ENCODE measurements at regions not wholly inside any gene's neighbourhood (a gene's known extent, or its start where the extent isn't known, plus 50 kb on each side); places are given as distances from the start of the nearest gene placed in this dataset.

DNA sequence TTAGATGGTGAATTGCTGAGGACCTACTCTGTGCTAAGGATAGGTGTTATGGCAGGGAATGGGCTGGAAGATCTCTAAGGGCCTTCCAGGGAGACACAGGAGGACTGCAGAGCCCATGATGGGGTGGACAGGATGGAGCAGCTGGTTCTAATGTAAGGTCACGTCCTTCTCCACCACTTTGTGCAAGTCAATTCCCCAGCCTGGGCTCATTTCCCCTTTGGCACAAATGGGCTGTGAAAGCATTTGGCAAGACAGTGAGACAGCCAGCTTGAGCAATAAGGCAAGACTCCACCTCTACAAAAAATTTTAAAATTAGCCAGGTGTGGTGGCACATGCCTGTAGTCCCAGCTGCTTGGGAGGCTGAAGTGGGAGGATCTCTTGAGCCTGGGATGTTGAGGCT, 81.4 kb upstream of the THY1 start:
- no peak for TF ChIP-seq SUZ12 (IDR thresholded peaks at IDR 0.05; ENCODE audit: extremely low read depth, insufficient read depth, insufficient read length)
- TF ChIP-seq YY1 (IDR thresholded peaks at IDR 0.05; ENCODE audit: insufficient read depth, insufficient read length) = no peak
- TF ChIP-seq ZNF274 (IDR thresholded peaks at IDR 0.05; ENCODE audit: low read depth, low read length) = no peak
- Histone ChIP-seq H3K9me3 (ENCODE audit: insufficient read depth, low read length) (peaks cover 6% of the 10 kb centered on the region; the same call in 1 of the 2 replicates), H3K36me3 (ENCODE audit: insufficient read depth, insufficient read length, low read length) (no peaks in the 10 kb centered on the region), H3K4me3 (ENCODE audit: insufficient read length, low read depth) (no peak overlapping the region), H3K27me3 (ENCODE audit: insufficient read depth, insufficient read length) (no peaks in the 10 kb centered on the region), H3K4me1 (ENCODE audit: insufficient read depth, insufficient read length) (peaks cover 4% of the 10 kb centered on the region), H3K9ac (ENCODE audit: insufficient read length, low read depth) (no peak overlapping the region)
- DNase-seq (ENCODE audit: low read depth, low spot score) = no peak

DNA sequence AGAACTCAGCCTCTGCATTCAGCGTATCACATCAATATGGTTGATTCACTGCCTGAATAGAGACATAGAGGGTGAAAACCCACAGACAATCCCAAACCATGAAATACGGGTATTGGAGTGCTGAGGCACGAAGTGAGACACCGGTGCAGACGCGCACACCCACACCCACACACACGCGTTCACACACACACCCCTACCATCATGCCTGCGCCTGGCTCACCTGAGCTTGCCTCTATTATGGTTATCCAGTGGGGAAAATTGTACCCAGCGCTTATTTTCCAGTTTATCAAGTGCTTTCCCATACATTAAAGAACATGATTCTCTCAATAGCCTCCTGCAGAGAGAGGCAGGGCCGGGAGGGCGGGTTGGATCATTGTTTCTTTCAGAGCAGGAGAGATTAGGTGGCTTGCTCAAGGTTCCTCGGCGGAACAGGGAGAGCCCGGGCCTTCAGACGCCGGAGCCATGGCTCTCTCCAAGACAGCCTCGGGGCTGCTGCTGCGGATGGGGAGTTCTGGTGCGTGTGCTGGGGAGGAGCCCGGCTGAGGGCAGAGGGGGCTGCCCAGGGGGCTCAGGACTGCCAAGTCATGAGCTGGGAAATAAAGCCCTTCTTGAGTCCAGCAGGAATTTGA, 78.9 kb upstream of the THY1 start:
- no peak overlapping the region for H3K4me3 ChIP-seq (ENCODE audit: insufficient read length, low read depth)
- peak overlapping the region; percentile 56 for H3K9ac ChIP-seq (ENCODE audit: insufficient read length, low read depth)
- no peak for DNase-seq (ENCODE audit: low read depth, low spot score)
- no peaks in the 10 kb centered on the region for H3K9me3 ChIP-seq (ENCODE audit: insufficient read depth, low read length)
- no peaks in the 10 kb centered on the region for H3K27me3 ChIP-seq (ENCODE audit: insufficient read depth, insufficient read length)
- no peak for TF ChIP-seq SUZ12 (IDR thresholded peaks at IDR 0.05; ENCODE audit: extremely low read depth, insufficient read depth, insufficient read length)
- TF ChIP-seq YY1 (IDR thresholded peaks at IDR 0.05; ENCODE audit: insufficient read depth, insufficient read length) = no peak
- no peak for TF ChIP-seq ZNF274 (IDR thresholded peaks at IDR 0.05; ENCODE audit: low read depth, low read length)
- no peaks in the 10 kb centered on the region for H3K36me3 ChIP-seq (ENCODE audit: insufficient read depth, insufficient read length, low read length)
- H3K4me1 ChIP-seq (ENCODE audit: insufficient read depth, insufficient read length) = peaks cover 7% of the 10 kb centered on the region

GRCh38 chr11:119497717-119498116, 74.7 kb upstream of the THY1 start:
- Histone ChIP-seq H3K9me3 (ENCODE audit: insufficient read depth, low read length) (no peaks in the 10 kb centered on the region), H3K27me3 (ENCODE audit: insufficient read depth, insufficient read length) (no peaks in the 10 kb centered on the region), H3K9ac (ENCODE audit: insufficient read length, low read depth) (peak overlapping the region; percentile 17), H3K36me3 (ENCODE audit: insufficient read depth, insufficient read length, low read length) (no peaks in the 10 kb centered on the region), H3K4me3 (ENCODE audit: insufficient read length, low read depth) (no peak overlapping the region), H3K4me1 (ENCODE audit: insufficient read depth, insufficient read length) (peaks cover 9% of the 10 kb centered on the region)
- TF ChIP-seq YY1 (IDR thresholded peaks at IDR 0.05; ENCODE audit: insufficient read depth, insufficient read length) = no peak
- no peak for TF ChIP-seq ZNF274 (IDR thresholded peaks at IDR 0.05; ENCODE audit: low read depth, low read length)
- no peak for TF ChIP-seq SUZ12 (IDR thresholded peaks at IDR 0.05; ENCODE audit: extremely low read depth, insufficient read depth, insufficient read length)
- no peak for DNase-seq (ENCODE audit: low read depth, low spot score)

- Histone ChIP-seq H3K4me1 (ENCODE audit: insufficient read depth, insufficient read length) (peaks cover 11% of the 10 kb centered on the region), H3K9ac (ENCODE audit: insufficient read length, low read depth) (no peak overlapping the region), H3K36me3 (ENCODE audit: insufficient read depth, insufficient read length, low read length) (no peaks in the 10 kb centered on the region), H3K9me3 (ENCODE audit: insufficient read depth, low read length) (no peaks in the 10 kb centered on the region), H3K27me3 (ENCODE audit: insufficient read depth, insufficient read length) (no peaks in the 10 kb centered on the region), H3K4me3 (ENCODE audit: insufficient read length, low read depth) (no peak overlapping the region)
- DNase-seq (ENCODE audit: low read depth, low spot score) = peak; percentile 72
- TF ChIP-seq ZNF274 (IDR thresholded peaks at IDR 0.05; ENCODE audit: low read depth, low read length) = no peak
- TF ChIP-seq SUZ12 (IDR thresholded peaks at IDR 0.05; ENCODE audit: extremely low read depth, insufficient read depth, insufficient read length) = no peak
- no peak for TF ChIP-seq YY1 (IDR thresholded peaks at IDR 0.05; ENCODE audit: insufficient read depth, insufficient read length)
These were observed 74.0 kb upstream of the THY1 start for GRCh38 chr11:119496997-119497396.

GRCh38 chr11:119496469-119496868, 73.5 kb upstream of the THY1 start:
- Histone ChIP-seq H3K36me3 (ENCODE audit: insufficient read depth, insufficient read length, low read length) (no peaks in the 10 kb centered on the region), H3K9me3 (ENCODE audit: insufficient read depth, low read length) (no peaks in the 10 kb centered on the region), H3K4me3 (ENCODE audit: insufficient read length, low read depth) (no peak overlapping the region), H3K27me3 (ENCODE audit: insufficient read depth, insufficient read length) (no peaks in the 10 kb centered on the region), H3K4me1 (ENCODE audit: insufficient read depth, insufficient read length) (peaks cover 8% of the 10 kb centered on the region), H3K9ac (ENCODE audit: insufficient read length, low read depth) (no peak overlapping the region)
- TF ChIP-seq YY1 (IDR thresholded peaks at IDR 0.05; ENCODE audit: insufficient read depth, insufficient read length) (no peak), ZNF274 (IDR thresholded peaks at IDR 0.05; ENCODE audit: low read depth, low read length) (no peak), SUZ12 (IDR thresholded peaks at IDR 0.05; ENCODE audit: extremely low read depth, insufficient read depth, insufficient read length) (no peak)
- no peak for DNase-seq (ENCODE audit: low read depth, low spot score)

DNA sequence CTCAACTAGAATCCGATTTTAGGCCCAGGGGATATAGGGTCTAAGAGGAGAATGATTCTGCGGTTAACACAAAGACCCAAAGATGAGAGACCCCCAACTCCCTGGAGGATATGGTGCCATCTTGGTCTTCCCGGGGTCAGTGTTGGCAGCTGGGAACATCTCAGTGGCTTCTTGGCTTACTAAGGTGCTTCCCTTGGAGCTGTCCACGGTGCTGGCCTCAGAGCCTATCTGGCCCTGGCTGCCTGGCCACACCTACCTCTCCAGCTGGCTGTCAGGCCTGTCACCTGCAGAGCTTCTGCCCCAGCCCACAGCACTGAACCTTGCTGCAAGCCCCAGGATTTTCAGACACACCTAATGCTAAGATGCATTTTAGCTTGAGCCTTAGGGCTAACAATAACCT, 70.7 kb upstream of the THY1 start:
- H3K27me3 ChIP-seq (ENCODE audit: insufficient read depth, insufficient read length) = no peaks in the 10 kb centered on the region
- DNase-seq (ENCODE audit: low read depth, low spot score) = peak; percentile 61
- H3K36me3 ChIP-seq (ENCODE audit: insufficient read depth, insufficient read length, low read length) = no peaks in the 10 kb centered on the region
- TF ChIP-seq YY1 (IDR thresholded peaks at IDR 0.05; ENCODE audit: insufficient read depth, insufficient read length) = no peak
- TF ChIP-seq ZNF274 (IDR thresholded peaks at IDR 0.05; ENCODE audit: low read depth, low read length) = no peak
- no peak for TF ChIP-seq SUZ12 (IDR thresholded peaks at IDR 0.05; ENCODE audit: extremely low read depth, insufficient read depth, insufficient read length)
- no peaks in the 10 kb centered on the region for H3K9me3 ChIP-seq (ENCODE audit: insufficient read depth, low read length)
- no peak overlapping the region for H3K4me3 ChIP-seq (ENCODE audit: insufficient read length, low read depth)
- no peak overlapping the region for H3K9ac ChIP-seq (ENCODE audit: insufficient read length, low read depth)
- H3K4me1 ChIP-seq (ENCODE audit: insufficient read depth, insufficient read length) = peaks cover 8% of the 10 kb centered on the region

DNA sequence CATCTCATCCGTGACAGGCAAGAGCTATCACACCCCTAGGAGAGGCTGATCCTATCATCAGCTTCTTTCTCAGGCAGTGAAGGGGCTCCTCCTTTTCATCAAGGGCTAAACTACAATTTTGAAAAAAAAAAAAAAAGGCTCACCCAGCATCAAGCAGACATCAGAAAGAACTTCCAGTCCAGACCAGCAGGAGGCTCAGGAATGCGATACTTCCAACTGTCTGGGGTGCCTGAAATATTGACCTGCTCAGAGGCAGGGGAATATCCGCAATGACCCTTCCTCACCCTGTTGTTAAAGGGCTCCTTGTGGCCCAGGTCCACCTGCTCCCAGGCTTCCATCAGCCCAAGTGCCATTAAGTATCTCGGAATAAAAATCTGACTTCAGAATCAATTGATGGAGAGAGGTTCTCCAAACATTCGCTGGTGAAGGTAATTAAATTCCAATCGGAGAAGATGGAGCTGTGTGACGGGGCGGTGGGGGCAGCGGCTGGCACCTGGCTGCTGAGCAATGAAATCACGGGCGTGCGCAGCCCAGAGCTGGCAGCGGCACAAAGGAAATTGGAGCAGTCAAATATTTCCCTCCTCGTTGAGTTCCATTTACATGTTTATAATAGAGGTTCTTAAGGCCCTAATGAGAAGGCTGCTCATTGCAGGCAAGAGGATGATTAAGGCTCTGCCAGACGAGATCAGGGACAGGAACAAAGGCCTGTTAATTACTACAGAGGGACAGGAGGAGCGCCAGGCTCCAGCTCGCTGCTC, 69.0 kb upstream of the THY1 start:
- H3K4me1 ChIP-seq (ENCODE audit: insufficient read depth, insufficient read length) = peaks cover 4% of the 10 kb centered on the region
- no peak for DNase-seq (ENCODE audit: low read depth, low spot score)
- TF ChIP-seq ZNF274 (IDR thresholded peaks at IDR 0.05; ENCODE audit: low read depth, low read length) (no peak), SUZ12 (IDR thresholded peaks at IDR 0.05; ENCODE audit: extremely low read depth, insufficient read depth, insufficient read length) (no peak)
- H3K36me3 ChIP-seq (ENCODE audit: insufficient read depth, insufficient read length, low read length) = no peaks in the 10 kb centered on the region
- H3K4me3 ChIP-seq (ENCODE audit: insufficient read length, low read depth) = no peak overlapping the region
- no peaks in the 10 kb centered on the region for H3K9me3 ChIP-seq (ENCODE audit: insufficient read depth, low read length)
- no peak overlapping the region for H3K9ac ChIP-seq (ENCODE audit: insufficient read length, low read depth)
- H3K27me3 ChIP-seq (ENCODE audit: insufficient read depth, insufficient read length) = no peaks in the 10 kb centered on the region

Data from NT2/D1 (cell line).